Panc1 (cell line): ENCODE measurements at regions not wholly inside any gene's neighbourhood (a gene's known extent, or its start where the extent isn't known, plus 50 kb on each side); places are given as distances from the start of the nearest gene placed in this dataset.

Source experiments
- ATAC-seq: fragments of 200-7000 bp; cut with Tn5 transposase; 2 replicates; pipeline ENCODE4 v1.9.1; 2020; ENCODE audit warnings: mild to moderate bottlenecking, moderate library complexity
- BruUV-seq: library from RNA; stranded (reverse); fragments of 400-500 nt; replicated peaks from 2 replicates; lab custom pipeline; 2021; lab: Mats Ljungman, UMichigan
- CTCF ChIA-PET: fragments of 300-600 bp; sonication (Branson Sonifier 250); formaldehyde crosslinking; loops from one replicate; lab custom pipeline; 2022; ENCODE audit warnings: antibody characterized with exemption; lab: Charles Lee
- POLR2A ChIA-PET: fragments of 300-600 bp; sonication (Branson Sonifier 250); formaldehyde crosslinking; loops from one replicate; lab custom pipeline; 2022; ENCODE audit warnings: antibody characterized with exemption; lab: Charles Lee
- DNase-seq: peaks from one replicate; pipeline ENCODE4 v3.0.0-alpha.2; 2010; ENCODE audit warnings: low read depth, low spot score
- H3K27ac ChIP-seq: 2 replicates; pipeline ENCODE4 v1.5.1; 2011; ENCODE audit warnings: mild to moderate bottlenecking, low read length, inconsistent platforms
- H3K27me3 ChIP-seq: fragments of 200-500 bp; sonication (Bioruptor generic); 2 replicates; pipeline ENCODE4 v1.6.0; 2014; ENCODE audit warnings: low read length, inconsistent platforms; ENCODE audit not compliant: control insufficient read depth, insufficient read depth
- H3K36me3 ChIP-seq: fragments of 200-500 bp; sonication (Bioruptor generic); 2 replicates; pipeline ENCODE4 v1.5.1; 2014; ENCODE audit warnings: inconsistent platforms, mild to moderate bottlenecking, low read length, moderate library complexity; ENCODE audit not compliant: control insufficient read depth, insufficient read depth
- H3K4me1 ChIP-seq: 2 replicates; pipeline ENCODE4 v1.5.1; 2011; ENCODE audit warnings: inconsistent platforms, mild to moderate bottlenecking, low read length, moderate library complexity; ENCODE audit not compliant: control insufficient read depth, insufficient read depth
- H3K4me3 ChIP-seq, 2 experiments: 2 replicates each; pipeline ENCODE4 v1.5.1; 2011 to 2012; ENCODE audit warnings: low read depth in 2 of 2, low read length in 2 of 2, mild to moderate bottlenecking in 2 of 2, inconsistent platforms in 1 of 2, moderate library complexity in 1 of 2
- H3K9me3 ChIP-seq: fragments of 200-500 bp; sonication (Bioruptor generic); 2 replicates; pipeline ENCODE4 v1.5.1; 2014; ENCODE audit warnings: low read depth, mild to moderate bottlenecking, inconsistent platforms, low read length, moderate library complexity; ENCODE audit not compliant: control insufficient read depth, insufficient read depth
- POLR2AphosphoS5 ChIP-seq: IDR thresholded peaks from 2 replicates; pipeline ENCODE4 v1.6.1; 2012; ENCODE audit warnings: mild to moderate bottlenecking, low read depth, low read length, moderate library complexity
- SIN3A ChIP-seq: IDR thresholded peaks from 2 replicates; pipeline ENCODE4 v1.6.1; 2012; ENCODE audit warnings: low read depth, mild to moderate bottlenecking, low read length, moderate library complexity, borderline replicate concordance; ENCODE audit not compliant: insufficient read depth
- TCF7L2 ChIP-seq: IDR thresholded peaks from 2 replicates; pipeline ENCODE4 v1.6.1; 2011; ENCODE audit warnings: mild to moderate bottlenecking, low read depth, low read length, inconsistent platforms
- in situ Hi-C: cut with HindIII; loops from 2 replicates; pipeline ENCODE4 v1.10.0; 2016; ENCODE audit warnings: low sequenced_read_pairs, low pct_unique_long_range_greater_than_20kb
- intact Hi-C: fragments of 100-400 bp; cut with micrococcal nuclease; formaldehyde crosslinking; loops from one replicate; pipeline ENCODE4 v1.10.0; 2022; ENCODE audit not compliant: unreplicated experiment
- TF ChIP-seq, protein P1 (sequence below): fragments of 450-650 bp; IDR thresholded peaks from 2 replicates; pipeline ENCODE4 v1.5.1; 2017; ENCODE audit warnings: mild to moderate bottlenecking
- TF ChIP-seq, protein P2 (sequence below), 2 experiments: IDR thresholded peaks; 2 replicates each; pipeline ENCODE4 v1.6.1; 2011 to 2012; ENCODE audit warnings: low read depth in 2 of 2, control low read depth in 1 of 2, low read length in 1 of 2, mild to moderate bottlenecking in 1 of 2, moderate library complexity in 1 of 2; ENCODE audit not compliant: insufficient read depth in 1 of 2

DNA sequence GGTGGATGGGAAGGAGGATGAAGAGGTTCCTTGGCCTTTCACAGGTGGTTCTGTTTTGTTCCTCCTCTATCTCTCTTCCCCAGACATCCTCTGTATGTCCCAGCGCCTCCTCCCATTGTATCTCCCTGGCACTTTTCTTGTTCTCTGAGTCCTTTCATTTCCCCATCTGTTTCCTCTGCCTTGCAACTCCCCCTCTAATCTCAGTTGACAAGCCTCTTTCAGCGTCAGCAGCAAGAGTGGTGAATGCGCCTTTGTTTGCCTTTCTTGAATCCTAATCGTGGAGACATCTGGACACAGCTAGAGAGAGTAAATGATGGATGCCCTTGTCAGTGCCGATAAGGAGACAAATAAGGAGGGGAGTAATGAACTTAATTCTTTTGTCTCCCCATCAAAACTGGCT, 167.0 kb downstream of the NDUFA10 start:
- TF ChIP-seq POLR2AphosphoS5 (no peak), TCF7L2 (no peak), SIN3A (no peak)
- TF ChIP-seq, protein P1, sequence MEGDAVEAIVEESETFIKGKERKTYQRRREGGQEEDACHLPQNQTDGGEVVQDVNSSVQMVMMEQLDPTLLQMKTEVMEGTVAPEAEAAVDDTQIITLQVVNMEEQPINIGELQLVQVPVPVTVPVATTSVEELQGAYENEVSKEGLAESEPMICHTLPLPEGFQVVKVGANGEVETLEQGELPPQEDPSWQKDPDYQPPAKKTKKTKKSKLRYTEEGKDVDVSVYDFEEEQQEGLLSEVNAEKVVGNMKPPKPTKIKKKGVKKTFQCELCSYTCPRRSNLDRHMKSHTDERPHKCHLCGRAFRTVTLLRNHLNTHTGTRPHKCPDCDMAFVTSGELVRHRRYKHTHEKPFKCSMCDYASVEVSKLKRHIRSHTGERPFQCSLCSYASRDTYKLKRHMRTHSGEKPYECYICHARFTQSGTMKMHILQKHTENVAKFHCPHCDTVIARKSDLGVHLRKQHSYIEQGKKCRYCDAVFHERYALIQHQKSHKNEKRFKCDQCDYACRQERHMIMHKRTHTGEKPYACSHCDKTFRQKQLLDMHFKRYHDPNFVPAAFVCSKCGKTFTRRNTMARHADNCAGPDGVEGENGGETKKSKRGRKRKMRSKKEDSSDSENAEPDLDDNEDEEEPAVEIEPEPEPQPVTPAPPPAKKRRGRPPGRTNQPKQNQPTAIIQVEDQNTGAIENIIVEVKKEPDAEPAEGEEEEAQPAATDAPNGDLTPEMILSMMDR, result no peak
- TF ChIP-seq, protein P2, sequence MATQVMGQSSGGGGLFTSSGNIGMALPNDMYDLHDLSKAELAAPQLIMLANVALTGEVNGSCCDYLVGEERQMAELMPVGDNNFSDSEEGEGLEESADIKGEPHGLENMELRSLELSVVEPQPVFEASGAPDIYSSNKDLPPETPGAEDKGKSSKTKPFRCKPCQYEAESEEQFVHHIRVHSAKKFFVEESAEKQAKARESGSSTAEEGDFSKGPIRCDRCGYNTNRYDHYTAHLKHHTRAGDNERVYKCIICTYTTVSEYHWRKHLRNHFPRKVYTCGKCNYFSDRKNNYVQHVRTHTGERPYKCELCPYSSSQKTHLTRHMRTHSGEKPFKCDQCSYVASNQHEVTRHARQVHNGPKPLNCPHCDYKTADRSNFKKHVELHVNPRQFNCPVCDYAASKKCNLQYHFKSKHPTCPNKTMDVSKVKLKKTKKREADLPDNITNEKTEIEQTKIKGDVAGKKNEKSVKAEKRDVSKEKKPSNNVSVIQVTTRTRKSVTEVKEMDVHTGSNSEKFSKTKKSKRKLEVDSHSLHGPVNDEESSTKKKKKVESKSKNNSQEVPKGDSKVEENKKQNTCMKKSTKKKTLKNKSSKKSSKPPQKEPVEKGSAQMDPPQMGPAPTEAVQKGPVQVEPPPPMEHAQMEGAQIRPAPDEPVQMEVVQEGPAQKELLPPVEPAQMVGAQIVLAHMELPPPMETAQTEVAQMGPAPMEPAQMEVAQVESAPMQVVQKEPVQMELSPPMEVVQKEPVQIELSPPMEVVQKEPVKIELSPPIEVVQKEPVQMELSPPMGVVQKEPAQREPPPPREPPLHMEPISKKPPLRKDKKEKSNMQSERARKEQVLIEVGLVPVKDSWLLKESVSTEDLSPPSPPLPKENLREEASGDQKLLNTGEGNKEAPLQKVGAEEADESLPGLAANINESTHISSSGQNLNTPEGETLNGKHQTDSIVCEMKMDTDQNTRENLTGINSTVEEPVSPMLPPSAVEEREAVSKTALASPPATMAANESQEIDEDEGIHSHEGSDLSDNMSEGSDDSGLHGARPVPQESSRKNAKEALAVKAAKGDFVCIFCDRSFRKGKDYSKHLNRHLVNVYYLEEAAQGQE (IDR thresholded peaks at IDR 0.05; ENCODE audit: insufficient read depth in 1 of 2, low read depth in 2 of 2, low read length in 1 of 2), result no peak
- intact Hi-C loops (no loop called here), in situ Hi-C loops (no loop called here)
- no peaks in the 10 kb centered on the region for H3K36me3 ChIP-seq
- BruUV-seq, result no TSS peak
- ChIA-PET POLR2A (no interaction called here), CTCF (no interaction called here)
- no peaks in the 10 kb centered on the region for H3K9me3 ChIP-seq
- no peaks in the 10 kb centered on the region for H3K4me1 ChIP-seq
- peaks cover 24% of the 10 kb centered on the region for H3K27me3 ChIP-seq
- no peak for ATAC-seq
- no peak overlapping the region for H3K27ac ChIP-seq
- no peak overlapping the region for H3K4me3 ChIP-seq
- no peak for DNase-seq

DNA sequence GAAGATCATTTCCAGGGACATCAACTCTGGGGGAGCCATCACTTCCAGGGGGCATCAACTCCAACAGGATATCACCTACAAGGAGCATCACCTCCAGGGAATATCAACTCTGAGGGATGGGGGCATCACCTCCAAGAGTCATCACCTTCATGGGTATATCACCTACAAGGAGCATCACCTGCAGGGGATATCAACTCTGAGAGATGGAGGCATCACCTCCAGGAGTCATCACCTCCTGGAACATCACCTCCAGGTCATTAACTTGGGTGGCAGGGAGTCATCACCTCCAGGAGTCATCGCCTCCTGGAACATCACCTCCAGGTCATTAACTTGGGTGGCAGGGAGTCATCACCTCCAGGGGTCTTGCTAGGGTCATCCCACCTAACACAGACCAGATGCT, 167.6 kb downstream of the NDUFA10 start:
- no peak overlapping the region for H3K4me3 ChIP-seq
- H3K4me1 ChIP-seq, result no peaks in the 10 kb centered on the region
- POLR2A ChIA-PET, result no interaction called here
- H3K36me3 ChIP-seq, result no peaks in the 10 kb centered on the region
- H3K27me3 ChIP-seq, result peaks cover 24% of the 10 kb centered on the region
- no TSS peak for BruUV-seq
- no peak overlapping the region for H3K27ac ChIP-seq
- intact Hi-C loops, result no loop called here
- DNase-seq (no peak), ATAC-seq (no peak)
- TF ChIP-seq TCF7L2 (no peak), SIN3A (no peak), POLR2AphosphoS5 (no peak)
- TF ChIP-seq, protein P1, result no peak
- TF ChIP-seq, protein P2 (IDR thresholded peaks at IDR 0.05; ENCODE audit: insufficient read depth in 1 of 2, low read depth in 2 of 2, low read length in 1 of 2), result no peak
- no peaks in the 10 kb centered on the region for H3K9me3 ChIP-seq
- in situ Hi-C loops, result no loop called here
- CTCF ChIA-PET, result no interaction called here
